Activated T-cell treated with anti-CD3 and anti-CD28 coated beads, Interleukin-2, amount 50 U/mL, for 72 hours (primary cell): ENCODE measurements at regions not wholly inside any gene's neighbourhood (a gene's known extent, or its start where the extent isn't known, plus 50 kb on each side); places are given as distances from the start of the nearest gene placed in this dataset.

Source experiments
- ATAC-seq, 2 donors: fragments of 150-1000 bp; cut with Tn5 transposase; replicated peaks in 1 of 2; 2 replicates each; pipeline ENCODE4 v1.10.0; 2021; ENCODE audit warnings: moderate library complexity in 2 of 2, mild to moderate bottlenecking in 1 of 2
- DNase-seq, 2 donors: peaks; one replicate each; pipeline ENCODE4 v3.0.0; 2021 to 2022; ENCODE audit warnings: mixed read lengths in 1 of 2
- H3K27ac Mint-ChIP-seq: one replicate; pipeline ENCODE4 v1.8.0; 2022; ENCODE audit warnings: mild to moderate bottlenecking, moderate library complexity, mixed read lengths
- H3K27me3 Mint-ChIP-seq: one replicate; pipeline ENCODE4 v1.8.0; 2022; ENCODE audit warnings: low read depth, mixed read lengths
- H3K36me3 Mint-ChIP-seq, 2 donors: one replicate each; pipeline ENCODE4 v1.8.0; 2022; ENCODE audit warnings: mixed read lengths in 2 of 2, mild to moderate bottlenecking in 1 of 2; ENCODE audit not compliant: insufficient read depth in 2 of 2
- H3K4me1 Mint-ChIP-seq: one replicate; pipeline ENCODE4 v1.8.0; 2022; ENCODE audit warnings: low read depth, mixed read lengths
- H3K4me3 Mint-ChIP-seq, 2 donors: one replicate each; pipeline ENCODE4 v1.8.0; 2022; ENCODE audit warnings: mild to moderate bottlenecking in 2 of 2, mixed read lengths in 2 of 2, moderate library complexity in 2 of 2
- H3K9me3 Mint-ChIP-seq, 2 donors: one replicate each; pipeline ENCODE4 v1.8.0; 2022; ENCODE audit warnings: mixed read lengths in 2 of 2

GRCh38 chr1:219433001-219433400 is 179.9 kb downstream of the ZC3H11B start:
- Mint-ChIP-seq H3K4me3 (no peak overlapping the region), H3K27ac (no peak overlapping the region), H3K27me3 (peaks cover 8% of the 10 kb centered on the region), H3K4me1 (no peaks in the 10 kb centered on the region), H3K9me3 (no peaks in the 10 kb centered on the region), H3K36me3 (no peaks in the 10 kb centered on the region)
- no peak for ATAC-seq
- DNase-seq, result no peak

DNA sequence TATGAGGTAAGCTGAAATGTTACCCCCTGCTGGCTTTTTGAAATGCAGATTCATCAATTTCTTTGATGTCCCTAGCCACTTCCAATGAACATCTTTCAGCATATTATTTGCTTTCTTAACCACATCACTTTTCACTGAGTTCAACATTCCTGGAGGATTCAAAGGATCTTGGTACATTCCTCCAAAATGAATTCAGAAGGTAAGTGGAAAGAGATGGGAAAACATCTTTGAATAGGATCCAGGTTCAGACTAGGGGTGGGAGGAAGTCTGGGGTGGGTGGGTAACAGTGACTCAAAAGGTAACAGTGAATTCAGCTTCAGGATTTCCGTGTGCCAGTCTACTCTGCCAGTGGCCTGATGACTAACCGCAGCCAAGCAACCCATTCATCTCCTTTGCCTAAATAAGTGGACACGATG is 180.7 kb downstream of the ZC3H11B start:
- Mint-ChIP-seq H3K4me1 (no peaks in the 10 kb centered on the region), H3K4me3 (no peak overlapping the region), H3K36me3 (no peaks in the 10 kb centered on the region), H3K9me3 (no peaks in the 10 kb centered on the region), H3K27ac (no peak overlapping the region), H3K27me3 (peaks cover 8% of the 10 kb centered on the region)
- DNase-seq (no peak), ATAC-seq (peak in 1 of 2 donors; percentile 56)

DNA sequence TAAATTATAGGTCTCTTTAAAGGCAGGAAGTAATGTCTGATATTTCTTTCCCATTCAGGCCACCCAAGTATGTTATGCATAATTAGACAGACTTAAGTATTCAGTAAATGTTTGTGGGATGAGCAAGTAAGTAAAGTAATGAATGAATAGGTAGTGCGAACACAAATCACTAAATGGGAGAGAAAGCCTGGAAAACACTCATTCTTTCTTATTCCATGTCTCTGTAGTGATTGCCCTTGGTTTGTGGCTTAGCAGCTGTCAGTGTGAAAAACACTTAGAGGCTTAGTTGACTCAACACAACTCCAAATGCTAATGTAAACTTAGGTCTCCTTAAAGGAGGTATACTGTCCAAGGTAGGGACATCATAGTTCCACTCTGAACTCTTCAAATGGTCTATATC is 182.5 kb downstream of the ZC3H11B start:
- no peak for DNase-seq
- H3K27ac Mint-ChIP-seq, result no peak overlapping the region
- H3K4me3 Mint-ChIP-seq, result no peak overlapping the region
- peak in 1 of 2 donors; percentile 65 for ATAC-seq
- H3K4me1 Mint-ChIP-seq, result no peaks in the 10 kb centered on the region
- H3K27me3 Mint-ChIP-seq, result peaks cover 8% of the 10 kb centered on the region
- no peaks in the 10 kb centered on the region for H3K36me3 Mint-ChIP-seq
- no peaks in the 10 kb centered on the region for H3K9me3 Mint-ChIP-seq

DNA sequence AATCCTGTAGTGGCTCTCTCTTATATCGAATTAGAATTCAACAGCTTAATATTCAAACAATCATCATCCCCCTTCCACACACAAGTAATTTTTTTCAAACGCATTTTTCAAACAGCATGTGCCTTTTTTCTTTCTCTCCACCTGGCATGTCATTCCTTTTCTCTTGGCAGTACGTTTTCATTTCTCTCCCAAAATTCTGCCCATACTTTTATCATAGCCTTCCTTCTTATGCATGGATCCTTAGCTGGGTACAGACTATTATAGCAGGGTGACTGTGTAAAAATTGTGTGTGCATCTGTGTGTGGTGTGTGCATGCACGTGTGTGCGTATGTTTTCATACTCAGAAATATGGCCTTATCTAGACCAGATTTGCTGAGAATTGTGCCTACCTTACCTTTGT is 184.3 kb downstream of the ZC3H11B start:
- Mint-ChIP-seq H3K4me3 (peak overlapping the region in 1 of 2 donors; percentile 2), H3K9me3 (no peaks in the 10 kb centered on the region), H3K36me3 (no peaks in the 10 kb centered on the region), H3K27me3 (peaks cover 8% of the 10 kb centered on the region), H3K27ac (no peak overlapping the region), H3K4me1 (no peaks in the 10 kb centered on the region)
- DNase-seq, result no peak
- no peak for ATAC-seq

- no peaks in the 10 kb centered on the region for H3K36me3 Mint-ChIP-seq
- peak overlapping the region; percentile 51 for H3K27ac Mint-ChIP-seq
- H3K4me1 Mint-ChIP-seq, result peaks cover 3% of the 10 kb centered on the region
- peaks cover 8% of the 10 kb centered on the region for H3K27me3 Mint-ChIP-seq
- no peak for DNase-seq
- peak overlapping the region in 1 of 2 donors; percentile 53 for H3K4me3 Mint-ChIP-seq
- no peak for ATAC-seq
- H3K9me3 Mint-ChIP-seq, result no peaks in the 10 kb centered on the region
Observed at GRCh38 chr1:219427989-219428388, 184.9 kb downstream of the ZC3H11B start.

- H3K9me3 Mint-ChIP-seq, result no peaks in the 10 kb centered on the region
- DNase-seq (no peak), ATAC-seq (peak; percentile 43 to 44)
- H3K27me3 Mint-ChIP-seq, result peaks cover 8% of the 10 kb centered on the region
- peak overlapping the region; percentile 51 for H3K27ac Mint-ChIP-seq
- no peaks in the 10 kb centered on the region for H3K36me3 Mint-ChIP-seq
- peaks cover 7% of the 10 kb centered on the region for H3K4me1 Mint-ChIP-seq
- H3K4me3 Mint-ChIP-seq, result peak overlapping the region in 1 of 2 donors; percentile 53
Observed at GRCh38 chr1:219427403-219427802, 185.5 kb downstream of the ZC3H11B start.

- Mint-ChIP-seq H3K4me1 (peaks cover 7% of the 10 kb centered on the region), H3K9me3 (no peaks in the 10 kb centered on the region), H3K4me3 (peak overlapping the region in 1 of 2 donors; percentile 25), H3K27me3 (peaks cover 7% of the 10 kb centered on the region), H3K36me3 (no peaks in the 10 kb centered on the region), H3K27ac (peak overlapping the region; percentile 72)
- peak; percentile 85 to 88 for ATAC-seq
- DNase-seq, result peak; percentile 14 to 51
Observed at GRCh38 chr1:219422811-219423598, 189.9 kb downstream of the ZC3H11B start.

DNA sequence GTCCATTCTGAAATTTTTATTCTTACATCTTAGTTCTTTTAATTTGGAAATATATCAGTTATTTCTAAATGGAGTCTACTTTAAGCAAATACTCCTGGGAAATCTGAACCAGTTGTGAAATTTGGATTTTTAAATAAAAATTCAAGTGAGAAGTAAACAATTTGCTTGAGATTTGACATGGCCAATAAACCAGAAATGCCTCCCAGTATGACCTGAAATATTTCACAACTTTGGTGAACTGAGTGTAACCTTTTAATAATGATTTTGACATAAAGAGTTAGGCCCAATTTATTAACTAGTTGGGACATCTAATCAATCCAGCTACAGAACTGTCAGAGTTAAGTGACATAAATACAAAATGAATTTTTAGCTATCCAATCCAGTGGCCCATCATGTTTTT is 192.0 kb downstream of the ZC3H11B start:
- H3K36me3 Mint-ChIP-seq, result no peaks in the 10 kb centered on the region
- H3K4me3 Mint-ChIP-seq, result no peak overlapping the region
- DNase-seq (no peak), ATAC-seq (no peak)
- peaks cover 7% of the 10 kb centered on the region for H3K27me3 Mint-ChIP-seq
- H3K9me3 Mint-ChIP-seq, result no peaks in the 10 kb centered on the region
- peaks cover 7% of the 10 kb centered on the region for H3K4me1 Mint-ChIP-seq
- H3K27ac Mint-ChIP-seq, result no peak overlapping the region

- no peak overlapping the region for H3K4me3 Mint-ChIP-seq
- ATAC-seq (no peak), DNase-seq (no peak)
- H3K27me3 Mint-ChIP-seq, result peaks cover 7% of the 10 kb centered on the region
- H3K4me1 Mint-ChIP-seq, result peaks cover 7% of the 10 kb centered on the region
- no peaks in the 10 kb centered on the region for H3K9me3 Mint-ChIP-seq
- H3K36me3 Mint-ChIP-seq, result no peaks in the 10 kb centered on the region
- no peak overlapping the region for H3K27ac Mint-ChIP-seq
Observed at GRCh38 chr1:219419860-219420259, 193.0 kb downstream of the ZC3H11B start.

DNA sequence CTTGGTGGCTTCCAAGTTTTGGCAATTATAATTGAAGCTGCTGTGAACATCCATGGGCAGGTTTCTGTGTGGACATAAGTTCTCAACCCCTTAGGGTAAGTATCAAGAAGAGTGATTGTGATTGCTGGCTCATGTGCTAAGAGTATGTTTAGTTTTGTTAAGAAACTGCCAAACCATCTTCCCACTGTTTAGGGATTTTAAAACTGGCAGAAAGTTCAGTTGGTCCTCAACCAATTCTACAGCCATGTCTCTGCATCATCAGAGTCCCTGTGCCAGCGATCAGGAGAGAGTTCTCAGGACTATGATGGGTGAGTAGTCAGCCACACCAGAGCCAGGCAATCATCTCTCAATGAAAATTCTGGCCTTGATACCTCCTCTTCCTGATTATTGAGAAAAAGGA is 193.8 kb downstream of the ZC3H11B start:
- Mint-ChIP-seq H3K36me3 (no peaks in the 10 kb centered on the region), H3K27me3 (peaks cover 7% of the 10 kb centered on the region), H3K27ac (no peak overlapping the region), H3K4me1 (peaks cover 7% of the 10 kb centered on the region), H3K9me3 (no peaks in the 10 kb centered on the region), H3K4me3 (no peak overlapping the region)
- DNase-seq, result no peak
- no peak for ATAC-seq

- no peak overlapping the region for H3K4me3 Mint-ChIP-seq
- DNase-seq (no peak), ATAC-seq (no peak)
- peaks cover 7% of the 10 kb centered on the region for H3K27me3 Mint-ChIP-seq
- H3K36me3 Mint-ChIP-seq, result no peaks in the 10 kb centered on the region
- no peak overlapping the region for H3K27ac Mint-ChIP-seq
- peaks cover under 1% of the 10 kb centered on the region for H3K4me1 Mint-ChIP-seq
- H3K9me3 Mint-ChIP-seq, result no peaks in the 10 kb centered on the region
Observed at GRCh38 chr1:219417610-219418009, 195.3 kb downstream of the ZC3H11B start.

DNA sequence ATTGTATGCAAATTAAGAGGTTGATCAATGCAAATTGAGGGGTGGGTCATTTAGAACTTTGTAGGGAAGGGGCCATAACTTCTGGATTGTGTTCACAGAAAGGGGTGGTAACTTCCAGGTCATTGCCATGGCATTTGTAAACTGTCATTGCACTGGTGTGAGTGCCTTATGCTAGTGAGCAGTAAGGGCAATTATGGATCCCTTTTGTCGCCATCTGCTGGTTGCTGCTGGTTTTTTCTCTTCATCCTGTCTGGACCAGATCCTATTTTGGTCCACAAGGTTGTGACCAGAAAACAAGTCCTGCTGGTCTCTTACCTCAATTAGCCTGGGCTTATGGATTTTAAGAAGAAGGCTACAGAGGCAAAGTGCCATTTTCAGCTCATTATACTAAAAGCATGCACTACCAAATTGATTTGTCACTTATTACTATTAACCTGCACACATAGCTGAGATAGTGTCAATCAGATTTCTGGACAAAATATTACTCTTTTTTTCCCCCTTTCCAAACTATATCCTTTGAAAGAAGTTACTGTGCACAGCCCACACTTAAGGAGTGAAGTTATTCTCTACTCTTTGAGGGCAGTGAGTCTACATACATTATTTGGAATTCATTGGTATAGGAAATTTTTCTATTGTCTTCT is 196.2 kb downstream of the ZC3H11B start:
- no peaks in the 10 kb centered on the region for H3K4me1 Mint-ChIP-seq
- no peak overlapping the region for H3K4me3 Mint-ChIP-seq
- H3K27ac Mint-ChIP-seq, result no peak overlapping the region
- DNase-seq (peak; percentile 60 to 64), ATAC-seq (peak; percentile 69 to 77)
- no peaks in the 10 kb centered on the region for H3K36me3 Mint-ChIP-seq
- no peaks in the 10 kb centered on the region for H3K9me3 Mint-ChIP-seq
- peaks cover 6% of the 10 kb centered on the region for H3K27me3 Mint-ChIP-seq

DNA sequence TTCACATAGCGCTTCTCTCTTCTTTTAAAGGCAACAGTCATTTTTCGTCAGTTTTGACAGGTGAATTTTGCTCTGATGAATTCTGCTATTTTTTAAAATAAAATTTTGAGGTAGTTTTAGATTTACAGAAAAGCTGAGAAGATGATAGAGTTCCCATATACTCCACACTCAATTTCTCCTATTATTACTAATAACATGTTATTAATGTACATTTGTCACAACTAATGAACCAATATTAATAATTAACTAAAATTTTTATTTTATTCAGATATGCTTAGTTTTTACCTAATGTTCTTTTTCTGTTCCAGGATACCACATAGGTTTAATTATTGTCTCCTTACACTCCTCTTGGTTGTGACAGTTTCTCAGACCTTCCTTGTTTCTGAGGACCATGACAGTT is 197.0 kb downstream of the ZC3H11B start:
- Mint-ChIP-seq H3K27ac (no peak overlapping the region), H3K27me3 (no peaks in the 10 kb centered on the region), H3K4me3 (no peak overlapping the region), H3K36me3 (no peaks in the 10 kb centered on the region), H3K4me1 (no peaks in the 10 kb centered on the region), H3K9me3 (no peaks in the 10 kb centered on the region)
- DNase-seq (no peak), ATAC-seq (no peak)
